ENCODE measurements at regions not wholly inside any gene's neighbourhood (a gene's known extent, or its start where the extent isn't known, plus 50 kb on each side); places are given as distances from the start of the nearest gene placed in this dataset.
A peak's percentile ranks its signal among the peaks of the same experiment; 100 is the strongest.
"Not testable (repeated sequence)": the region's sequence is repeated elsewhere in the genome, so short reads cannot be mapped to it uniquely, and the experiment has no call there.

GRCh38 chr4:62627671-62628070 lies 1427.5 kb downstream of the ADGRL3 start:
- no peak for TF ChIP-seq JUND (IDR thresholded peaks at IDR 0.05; ENCODE audit: low read depth)
- DNase-seq (ENCODE audit: low read depth in 1 of 2, low spot score in 1 of 2), result no peak
- in situ Hi-C loops (cut with HindIII; ENCODE audit: low pct_unique_long_range_greater_than_20kb, low sequenced_read_pairs), result no loop called here

- TF ChIP-seq JUND (IDR thresholded peaks at IDR 0.05; ENCODE audit: low read depth), result no peak
- DNase-seq (ENCODE audit: low read depth in 1 of 2, low spot score in 1 of 2), result no peak
- in situ Hi-C loops (cut with HindIII; ENCODE audit: low pct_unique_long_range_greater_than_20kb, low sequenced_read_pairs), result no loop called here
Measured at GRCh38 chr4:62627141-62627540, 1427.0 kb downstream of the ADGRL3 start.

GRCh38 chr4:62622089-62622488 lies 1422.0 kb downstream of the ADGRL3 start:
- no peak for DNase-seq (ENCODE audit: low read depth in 1 of 2, low spot score in 1 of 2)
- no peak for TF ChIP-seq JUND (IDR thresholded peaks at IDR 0.05; ENCODE audit: low read depth)
- in situ Hi-C loops (cut with HindIII; ENCODE audit: low pct_unique_long_range_greater_than_20kb, low sequenced_read_pairs), result no loop called here

- in situ Hi-C loops (cut with HindIII; ENCODE audit: low pct_unique_long_range_greater_than_20kb, low sequenced_read_pairs), result no loop called here
- no peak for DNase-seq (ENCODE audit: low read depth in 1 of 2, low spot score in 1 of 2)
- TF ChIP-seq JUND (IDR thresholded peaks at IDR 0.05; ENCODE audit: low read depth), result no peak
Measured at GRCh38 chr4:62619971-62620370, 1419.8 kb downstream of the ADGRL3 start.

GRCh38 chr4:62618042-62618441 lies 1417.9 kb downstream of the ADGRL3 start:
- no peak for TF ChIP-seq JUND (IDR thresholded peaks at IDR 0.05; ENCODE audit: low read depth)
- in situ Hi-C loops (cut with HindIII; ENCODE audit: low pct_unique_long_range_greater_than_20kb, low sequenced_read_pairs), result no loop called here
- DNase-seq (ENCODE audit: low read depth in 1 of 2, low spot score in 1 of 2), result no peak

GRCh38 chr4:62601737-62602136 lies 1401.6 kb downstream of the ADGRL3 start:
- DNase-seq (ENCODE audit: low read depth in 1 of 2, low spot score in 1 of 2), result no peak
- in situ Hi-C loops (cut with HindIII; ENCODE audit: low pct_unique_long_range_greater_than_20kb, low sequenced_read_pairs), result no loop called here
- TF ChIP-seq JUND (IDR thresholded peaks at IDR 0.05; ENCODE audit: low read depth), result no peak

- in situ Hi-C loops (cut with HindIII; ENCODE audit: low pct_unique_long_range_greater_than_20kb, low sequenced_read_pairs), result not testable (repeated sequence)
- peak in 1 of 2 experiments; percentile 49 for DNase-seq (ENCODE audit: low read depth in 1 of 2, low spot score in 1 of 2)
Measured at GRCh38 chr4:62595265-62595664, 1395.1 kb downstream of the ADGRL3 start.

GRCh38 chr4:62591756-62592155 lies 1391.6 kb downstream of the ADGRL3 start:
- in situ Hi-C loops (cut with HindIII; ENCODE audit: low pct_unique_long_range_greater_than_20kb, low sequenced_read_pairs), result no loop called here
- no peak for TF ChIP-seq JUND (IDR thresholded peaks at IDR 0.05; ENCODE audit: low read depth)
- no peak for DNase-seq (ENCODE audit: low read depth in 1 of 2, low spot score in 1 of 2)

- TF ChIP-seq JUND (IDR thresholded peaks at IDR 0.05; ENCODE audit: low read depth), result no peak
- in situ Hi-C loops (cut with HindIII; ENCODE audit: low pct_unique_long_range_greater_than_20kb, low sequenced_read_pairs), result no loop called here
- DNase-seq (ENCODE audit: low read depth in 1 of 2, low spot score in 1 of 2), result no peak
Measured at GRCh38 chr4:62588671-62589070, 1388.5 kb downstream of the ADGRL3 start.

GRCh38 chr4:62571494-62571893 lies 1371.4 kb downstream of the ADGRL3 start:
- DNase-seq (ENCODE audit: low read depth in 1 of 2, low spot score in 1 of 2), result no peak
- TF ChIP-seq JUND (IDR thresholded peaks at IDR 0.05; ENCODE audit: low read depth), result no peak
- in situ Hi-C loops (cut with HindIII; ENCODE audit: low pct_unique_long_range_greater_than_20kb, low sequenced_read_pairs), result no loop called here

GRCh38 chr4:62560858-62561257 lies 1360.7 kb downstream of the ADGRL3 start:
- no peak for TF ChIP-seq JUND (IDR thresholded peaks at IDR 0.05; ENCODE audit: low read depth)
- in situ Hi-C loops (cut with HindIII; ENCODE audit: low pct_unique_long_range_greater_than_20kb, low sequenced_read_pairs), result no loop called here

GRCh38 chr4:62550121-62550520 lies 1350.0 kb downstream of the ADGRL3 start:
- DNase-seq (ENCODE audit: low read depth in 1 of 2, low spot score in 1 of 2), result no peak
- no peak for TF ChIP-seq JUND (IDR thresholded peaks at IDR 0.05; ENCODE audit: low read depth)
- in situ Hi-C loops (cut with HindIII; ENCODE audit: low pct_unique_long_range_greater_than_20kb, low sequenced_read_pairs), result no loop called here

More at GRCh38 chr4:62560858-62561257, 1360.7 kb downstream of the ADGRL3 start:
- no peak for DNase-seq (ENCODE audit: low read depth in 1 of 2, low spot score in 1 of 2)

- in situ Hi-C loops (cut with HindIII; ENCODE audit: low pct_unique_long_range_greater_than_20kb, low sequenced_read_pairs), result no loop called here
- TF ChIP-seq JUND (IDR thresholded peaks at IDR 0.05; ENCODE audit: low read depth), result no peak
- DNase-seq (ENCODE audit: low read depth in 1 of 2, low spot score in 1 of 2), result no peak
Measured at GRCh38 chr4:62549601-62550000, 1349.5 kb downstream of the ADGRL3 start.

- in situ Hi-C loops (cut with HindIII; ENCODE audit: low pct_unique_long_range_greater_than_20kb, low sequenced_read_pairs), result no loop called here
- TF ChIP-seq JUND (IDR thresholded peaks at IDR 0.05; ENCODE audit: low read depth), result no peak
- no peak for DNase-seq (ENCODE audit: low read depth in 1 of 2, low spot score in 1 of 2)
Measured at GRCh38 chr4:62548765-62549164, 1348.6 kb downstream of the ADGRL3 start.

Measured in T47D (cell line).